EH (cell line): ENCODE measurements at regions not wholly inside any gene's neighbourhood (a gene's known extent, or its start where the extent isn't known, plus 50 kb on each side); places are given as distances from the start of the nearest gene placed in this dataset.
"Not testable (repeated sequence)": the region's sequence is repeated elsewhere in the genome, so short reads cannot be mapped to it uniquely, and the experiment has no call there.

ENCODE experiments used
- DNase-seq: peaks from one replicate; pipeline ENCODE4 v3.0.0-alpha.2; 2015; ENCODE audit warnings: low read depth

DNA sequence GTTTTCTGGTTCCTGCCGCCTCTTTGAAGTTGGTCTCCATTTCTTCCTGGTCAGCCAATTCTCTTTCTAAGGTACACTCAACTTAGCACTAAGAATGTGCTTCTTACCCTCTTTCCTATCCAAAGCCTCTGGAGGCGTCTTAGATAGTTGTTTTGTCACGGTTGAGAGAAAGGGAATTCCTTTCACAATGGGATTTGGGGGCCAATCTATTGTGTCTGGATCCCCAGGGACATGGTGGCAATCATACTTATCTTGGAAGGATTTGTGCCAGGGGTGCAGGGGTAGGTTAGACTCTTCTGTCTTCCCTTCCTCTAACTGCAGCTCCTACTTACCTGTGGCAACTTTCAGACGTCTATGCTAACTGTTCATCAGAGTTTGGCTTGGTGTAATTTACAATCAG is 287.1 kb downstream of the SOX2 start:
- DNase-seq, result no peak

DNA sequence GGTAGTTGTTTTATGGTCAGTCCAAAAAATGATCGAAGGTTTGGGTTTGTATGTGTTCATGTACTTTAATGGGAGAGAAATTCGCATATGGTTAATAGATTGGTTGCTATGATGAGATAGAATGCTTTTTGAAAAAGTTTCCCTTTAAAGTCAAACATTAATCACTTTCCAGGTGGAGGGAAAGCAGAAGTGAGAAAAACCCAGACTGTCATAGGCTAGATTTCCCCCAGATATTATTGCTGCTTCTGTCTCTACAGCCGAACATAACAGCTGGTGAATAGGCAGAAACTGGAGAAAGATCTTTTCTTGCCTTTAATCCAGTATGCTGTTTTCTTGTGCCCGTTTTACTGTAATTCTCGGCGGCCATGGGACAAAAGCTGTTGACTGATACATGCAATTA is 287.6 kb downstream of the SOX2 start:
- no peak for DNase-seq

DNA sequence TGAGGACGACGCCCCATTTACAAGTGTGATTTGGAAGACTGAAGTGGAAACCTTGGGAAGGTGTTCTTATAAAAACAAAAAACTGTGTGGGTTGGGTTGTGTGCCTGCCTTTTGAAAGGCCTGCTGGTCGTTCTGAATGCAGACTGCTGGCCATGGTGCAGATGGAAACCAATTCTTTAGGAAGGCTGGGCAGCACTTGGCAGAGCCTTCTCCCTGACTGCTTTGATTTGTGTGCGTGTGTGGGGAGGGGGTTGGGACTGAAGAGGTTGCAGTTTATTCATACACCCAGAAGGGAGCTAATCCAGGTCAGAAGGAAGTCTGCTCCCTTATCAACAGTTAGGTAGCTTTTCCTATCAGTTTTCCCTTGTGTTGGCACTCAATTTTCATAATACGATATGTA is 288.7 kb downstream of the SOX2 start:
- DNase-seq, result no peak

DNA sequence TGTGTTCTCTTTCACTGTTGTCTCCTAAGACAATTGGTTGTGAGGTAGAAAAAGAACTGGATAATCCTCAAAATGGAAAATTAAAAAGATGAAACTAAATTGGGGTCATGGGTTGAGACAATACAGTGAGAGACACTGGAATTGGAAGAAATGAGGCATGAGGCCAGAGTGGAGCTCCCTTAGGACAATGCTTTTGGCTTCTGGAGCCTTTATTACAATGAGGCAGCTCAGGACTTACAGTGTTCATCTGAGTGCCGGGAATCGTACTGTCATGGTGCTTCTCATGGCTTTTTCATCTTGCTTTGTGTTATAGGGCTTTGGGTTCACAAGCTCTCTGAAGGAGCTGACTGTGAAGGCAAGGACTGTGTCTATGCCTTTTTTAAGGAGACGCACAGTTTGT is 293.5 kb downstream of the SOX2 start:
- no peak for DNase-seq

DNA sequence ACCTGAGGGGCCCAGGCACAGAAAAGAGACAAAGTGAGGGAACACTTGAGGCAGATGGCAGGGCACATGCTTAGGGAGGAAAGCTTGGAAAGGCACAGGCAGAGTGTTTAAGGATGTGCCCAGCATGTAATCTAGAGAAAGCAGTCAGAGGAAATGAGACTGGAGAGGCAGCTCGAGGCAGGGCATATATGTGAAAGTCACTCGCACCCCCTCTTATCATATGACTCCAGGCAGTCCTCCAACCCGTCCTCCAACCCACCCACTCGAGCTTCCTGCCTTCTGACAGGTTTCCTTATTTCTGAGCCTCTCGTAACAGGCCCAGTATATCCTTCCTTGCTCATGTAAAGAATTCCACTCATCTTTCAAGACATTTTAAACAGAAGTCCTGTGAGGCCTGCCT is 294.0 kb downstream of the SOX2 start:
- no peak for DNase-seq

DNA sequence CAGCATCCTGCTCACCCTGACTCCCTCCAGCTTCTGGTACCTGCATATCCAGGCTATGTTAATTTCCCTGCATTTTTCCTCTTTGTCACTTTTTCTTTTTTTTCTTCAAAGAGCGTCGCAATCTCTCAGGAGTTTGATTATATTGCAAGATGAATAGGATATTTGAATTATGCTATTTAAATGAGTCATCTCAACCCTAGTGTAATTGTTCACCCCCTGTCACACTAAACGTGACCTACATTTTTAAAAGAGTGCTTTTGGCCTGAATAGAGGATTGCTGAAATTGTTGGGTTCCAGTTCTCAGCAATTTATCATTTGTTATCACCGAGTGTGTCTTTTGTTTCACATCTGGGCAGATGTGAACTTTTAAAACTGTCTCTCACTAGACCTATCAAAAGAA is 294.7 kb downstream of the SOX2 start:
- no peak for DNase-seq

DNA sequence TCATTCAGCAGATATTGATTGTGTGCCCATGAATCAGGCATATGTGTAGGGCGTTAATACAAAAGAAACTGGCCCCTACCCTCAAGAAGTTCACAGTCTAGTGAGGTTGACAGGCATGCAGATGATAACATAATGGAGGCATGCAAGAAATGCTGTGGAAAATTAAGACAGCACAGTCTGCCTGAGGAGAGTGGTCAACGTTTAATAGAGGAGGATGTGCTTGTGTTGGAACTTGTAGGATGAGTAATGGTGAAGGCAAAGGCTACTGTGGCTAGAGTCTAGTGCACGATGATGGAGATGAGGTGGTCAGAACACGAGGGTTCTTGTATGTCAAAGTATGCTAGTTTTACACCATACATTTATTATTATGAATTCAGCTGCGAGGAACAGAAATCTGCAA is 295.7 kb downstream of the SOX2 start:
- DNase-seq, result no peak

DNA sequence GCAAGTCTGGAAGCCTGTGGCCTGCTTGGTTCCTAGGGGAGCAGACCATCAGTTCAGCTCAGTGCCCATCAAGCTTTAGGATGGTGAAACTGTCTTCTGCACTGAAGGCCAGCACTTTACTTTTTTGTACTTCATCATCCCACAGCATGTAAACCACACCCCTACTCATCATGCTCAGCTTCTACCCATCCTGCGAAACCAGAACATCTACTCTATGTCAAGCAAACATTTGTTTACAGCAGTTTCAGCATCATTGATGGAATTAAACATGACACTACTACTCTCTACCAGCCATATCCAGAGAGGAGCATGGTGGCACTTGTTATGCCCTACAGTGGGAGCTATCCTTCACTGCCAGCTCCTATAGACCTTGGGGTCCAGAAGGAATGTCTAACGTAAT is 306.6 kb downstream of the SOX2 start:
- DNase-seq, result no peak

DNA sequence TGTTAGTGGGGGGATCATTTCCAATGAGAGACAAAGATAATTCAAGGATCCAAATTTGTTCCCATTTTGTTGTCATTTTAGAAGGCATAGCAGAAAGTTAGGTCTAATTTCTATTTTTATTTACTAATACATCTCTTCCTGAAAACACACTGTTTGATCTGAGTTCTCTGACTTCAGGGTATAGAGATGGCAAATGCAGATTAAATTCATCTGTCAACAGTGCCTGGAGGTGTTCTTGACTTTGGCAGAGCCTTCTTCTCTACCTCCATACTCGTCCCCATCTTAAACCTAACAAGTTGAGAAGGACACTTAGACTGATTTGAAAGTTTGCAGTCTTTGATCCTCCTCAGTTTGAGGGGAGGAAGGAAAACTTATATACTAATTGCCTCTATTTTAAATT is 308.2 kb downstream of the SOX2 start:
- DNase-seq, result no peak

DNA sequence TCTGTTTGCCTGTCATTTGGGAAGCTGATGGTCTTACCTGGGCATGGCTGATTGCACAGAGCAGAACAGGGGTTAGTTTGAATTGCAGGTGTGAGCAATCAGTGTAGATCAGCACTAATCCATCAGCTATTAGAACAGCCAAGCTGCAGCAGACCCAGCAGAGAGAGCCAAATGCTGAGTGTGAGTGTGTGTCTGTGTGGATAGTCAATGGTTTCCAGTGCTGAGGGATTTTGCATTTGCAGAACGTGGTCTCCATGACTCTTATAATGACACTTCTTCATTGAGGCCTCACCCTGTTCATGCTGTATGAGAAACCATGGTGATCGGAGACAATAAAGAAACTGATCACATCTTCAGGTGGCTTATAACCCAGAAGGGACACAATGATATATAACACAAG is 312.1 kb downstream of the SOX2 start:
- no peak for DNase-seq

DNA sequence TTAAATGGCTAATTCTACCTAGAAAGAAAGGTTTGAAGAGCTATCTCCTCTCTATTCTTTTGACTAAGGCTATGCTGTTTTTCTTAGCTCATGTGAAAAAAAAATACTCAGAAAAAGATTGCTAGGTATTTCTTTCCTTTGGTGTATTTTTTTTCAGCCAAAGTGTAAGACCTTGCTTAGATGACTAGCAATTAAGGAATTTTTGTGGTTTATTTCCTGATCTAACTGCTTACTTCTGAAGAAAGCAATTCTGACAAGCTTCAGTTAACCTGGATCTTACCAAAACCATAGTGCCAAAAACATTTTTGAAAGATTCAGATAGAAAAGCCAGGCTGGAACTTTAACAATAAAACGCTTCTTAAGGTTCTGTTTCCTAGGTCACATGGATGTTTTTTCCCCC is 315.6 kb downstream of the SOX2 start:
- no peak for DNase-seq

DNA sequence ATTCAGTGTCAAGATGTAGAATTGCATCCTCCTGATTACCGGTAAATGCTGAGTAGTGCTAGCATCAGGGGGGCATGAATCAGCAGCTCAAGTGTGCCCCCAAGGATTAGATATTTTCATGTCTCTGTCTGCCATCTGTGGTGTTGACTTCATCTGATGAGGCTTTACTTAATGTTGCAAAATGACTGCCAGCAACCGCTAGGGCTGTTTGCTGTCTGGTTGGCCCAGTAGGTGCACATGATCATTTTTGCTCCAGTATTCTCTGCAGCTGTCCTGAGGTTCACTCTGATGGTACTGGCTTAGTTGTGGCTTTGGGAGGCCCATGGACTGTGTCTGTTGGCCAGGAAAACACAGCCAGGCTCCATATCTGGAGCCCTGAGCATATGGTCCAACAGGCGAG is 316.4 kb downstream of the SOX2 start:
- DNase-seq, result no peak

DNA sequence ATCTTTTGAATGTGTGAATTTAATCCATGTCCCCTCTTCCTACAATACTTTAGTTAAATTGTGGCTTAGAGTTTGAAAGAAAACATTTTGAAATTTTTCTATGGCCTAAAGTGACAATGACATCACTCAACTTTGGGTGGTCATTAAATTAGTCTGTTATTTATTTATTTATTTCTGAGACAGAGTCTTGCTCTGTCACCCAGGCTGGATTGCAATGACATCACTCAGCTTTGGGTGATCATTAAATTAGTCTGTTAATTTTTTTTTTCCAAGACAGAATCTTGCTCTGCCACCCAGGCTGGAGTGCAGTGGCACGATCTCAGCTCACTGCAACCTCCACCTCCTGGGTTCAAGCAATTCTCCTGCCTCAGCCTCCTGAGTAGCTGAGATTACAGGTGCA is 322.5 kb downstream of the SOX2 start:
- not testable (repeated sequence) for DNase-seq

DNA sequence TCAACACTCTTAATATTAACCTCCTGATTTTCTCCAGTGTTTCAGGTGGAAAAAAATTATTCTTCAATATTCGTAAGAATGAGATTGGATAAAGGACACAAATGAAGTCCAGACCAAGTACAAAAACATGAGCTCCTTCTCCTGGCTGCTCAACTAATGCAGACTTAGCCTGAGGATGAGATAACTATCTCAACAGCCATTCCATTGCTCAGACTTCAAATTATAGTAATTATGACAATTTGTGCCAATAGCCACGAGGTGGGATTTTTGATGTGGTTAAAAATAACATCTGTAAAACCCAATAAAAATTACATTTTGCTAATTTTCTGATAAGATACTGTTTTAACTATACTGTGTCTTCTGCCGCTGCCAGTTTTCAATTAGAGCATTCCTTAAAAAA is 323.6 kb downstream of the SOX2 start:
- no peak for DNase-seq

DNA sequence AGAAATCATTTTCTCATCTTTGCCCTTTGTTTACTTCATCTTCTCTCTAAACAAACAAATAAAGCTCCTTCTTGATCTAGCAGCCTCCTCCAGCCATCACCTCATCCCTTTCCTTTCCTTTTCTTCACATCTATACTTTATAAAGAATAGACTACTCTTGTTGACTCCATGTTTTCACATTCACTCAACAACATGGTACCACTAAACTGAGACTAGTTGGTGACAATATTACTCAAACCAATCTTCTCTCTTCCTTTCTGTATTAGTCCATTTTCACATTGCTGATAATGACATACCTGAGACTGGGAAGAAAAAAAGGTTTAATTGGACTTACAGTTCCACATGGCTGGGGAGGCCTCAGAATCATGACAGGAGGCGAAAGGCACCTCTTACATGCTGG is 324.7 kb downstream of the SOX2 start:
- DNase-seq, result no peak

DNA sequence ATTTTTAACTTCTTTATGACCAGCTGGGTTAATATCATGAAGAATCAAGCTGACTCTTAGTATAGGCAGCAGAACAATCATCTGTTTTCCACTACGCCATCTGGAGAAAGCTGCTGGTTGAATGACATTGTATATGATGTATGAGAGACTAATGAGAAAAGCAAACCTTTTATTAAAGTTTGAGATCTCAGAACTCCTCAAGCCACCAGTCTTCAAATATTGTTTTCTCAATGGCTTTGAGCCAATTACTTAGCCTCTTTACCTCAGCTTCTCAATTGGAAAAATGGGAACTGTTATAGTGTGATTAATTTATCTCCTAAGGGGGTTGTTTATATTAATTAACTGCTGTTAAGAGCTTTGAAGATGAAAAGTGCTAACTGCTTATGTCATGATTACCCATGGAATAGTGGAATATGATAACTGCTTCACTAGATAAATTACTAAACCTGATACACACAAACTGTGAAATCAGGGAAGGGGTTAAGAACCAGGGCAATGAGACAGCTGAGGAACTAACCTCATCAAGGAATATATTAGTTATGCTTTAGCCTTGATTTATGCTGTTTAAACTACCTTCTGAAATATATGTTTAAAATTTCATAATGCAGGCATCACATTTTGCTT is 330.1 kb downstream of the SOX2 start:
- no peak for DNase-seq

DNA sequence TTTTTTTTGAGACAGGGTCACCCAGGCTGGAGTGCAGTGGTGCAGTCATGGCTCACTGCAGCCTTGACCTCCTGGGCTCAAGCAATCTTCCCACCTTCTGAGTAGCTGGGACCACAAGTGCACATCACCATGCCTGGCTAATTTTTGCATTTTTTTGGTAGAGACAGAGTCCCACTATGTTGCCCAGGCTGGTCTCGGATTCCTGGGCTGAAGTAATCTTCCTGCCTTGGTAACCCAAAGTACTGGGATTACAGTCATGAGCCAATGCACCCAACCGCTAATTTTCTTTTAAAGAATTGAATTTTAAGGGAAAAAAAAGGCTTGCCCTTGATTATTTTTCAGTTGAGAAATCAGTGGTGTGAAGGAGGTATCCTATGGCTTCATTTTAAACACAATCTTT is 334.0 kb downstream of the SOX2 start:
- DNase-seq, result no peak

DNA sequence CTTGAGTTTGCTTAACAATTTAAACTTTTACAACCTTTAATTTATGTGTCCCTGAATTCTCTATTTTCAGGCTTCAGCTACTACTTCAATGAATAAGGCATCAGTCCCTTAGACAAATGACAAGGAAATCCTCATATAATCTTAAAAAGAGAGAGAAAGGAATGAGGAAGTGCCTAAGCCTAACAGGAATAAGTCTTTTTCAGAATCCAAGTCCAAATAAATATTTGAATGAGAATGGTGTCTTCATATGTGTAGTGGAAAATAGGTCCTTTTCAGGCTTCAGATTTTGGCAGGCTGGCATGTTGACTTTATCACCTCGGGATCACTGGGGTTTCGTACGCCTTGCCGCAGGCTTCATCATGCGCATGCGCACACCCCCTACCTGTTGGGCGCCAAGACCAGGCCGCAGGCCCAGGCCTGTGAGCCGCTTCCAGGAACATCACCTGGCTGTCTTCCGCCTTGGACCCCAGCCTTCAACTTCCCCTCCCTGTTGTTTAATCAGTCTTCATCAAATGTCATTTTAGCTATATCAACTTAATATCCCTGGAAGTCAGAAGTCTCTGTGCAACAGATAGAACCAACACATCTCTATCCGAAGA is 334.5 kb downstream of the SOX2 start:
- DNase-seq, result no peak

DNA sequence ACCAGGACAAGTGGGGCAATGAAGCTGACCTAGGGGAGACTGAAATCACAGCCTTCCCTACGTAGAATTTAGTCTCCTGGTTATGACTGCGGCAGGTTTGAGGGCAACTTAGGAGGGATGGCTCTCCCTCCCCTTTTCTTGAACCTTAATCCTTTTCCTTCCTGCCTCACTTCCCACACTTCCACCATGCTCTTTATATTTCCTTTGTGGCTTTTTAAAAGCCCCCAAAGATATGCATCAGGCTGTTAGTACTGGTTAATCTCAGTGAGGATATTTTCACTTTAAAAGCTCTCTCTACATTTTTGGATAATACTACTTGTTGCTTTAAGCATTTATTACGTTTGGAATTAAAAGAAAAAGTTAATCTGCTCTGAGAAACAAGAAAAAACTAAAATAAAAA is 339.2 kb downstream of the SOX2 start:
- no peak for DNase-seq

DNA sequence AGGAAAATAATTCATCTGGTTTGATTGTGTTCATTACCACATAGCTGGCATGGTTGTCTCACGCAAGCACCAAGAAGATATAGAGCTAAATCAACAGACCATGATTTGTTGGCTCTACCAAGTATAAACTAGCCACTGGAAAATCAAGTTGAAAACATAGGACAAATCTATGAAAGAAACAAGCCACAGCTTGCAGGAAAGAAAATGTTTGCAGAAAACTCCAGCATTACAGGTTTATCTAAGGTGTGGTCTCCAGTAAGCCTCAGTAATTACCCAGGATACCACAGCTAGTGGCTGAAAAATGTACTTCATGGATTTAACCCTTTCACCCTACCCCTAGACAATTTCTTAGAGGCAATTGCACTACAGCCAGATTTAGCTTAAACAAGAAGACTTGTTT is 340.6 kb downstream of the SOX2 start:
- no peak for DNase-seq

DNA sequence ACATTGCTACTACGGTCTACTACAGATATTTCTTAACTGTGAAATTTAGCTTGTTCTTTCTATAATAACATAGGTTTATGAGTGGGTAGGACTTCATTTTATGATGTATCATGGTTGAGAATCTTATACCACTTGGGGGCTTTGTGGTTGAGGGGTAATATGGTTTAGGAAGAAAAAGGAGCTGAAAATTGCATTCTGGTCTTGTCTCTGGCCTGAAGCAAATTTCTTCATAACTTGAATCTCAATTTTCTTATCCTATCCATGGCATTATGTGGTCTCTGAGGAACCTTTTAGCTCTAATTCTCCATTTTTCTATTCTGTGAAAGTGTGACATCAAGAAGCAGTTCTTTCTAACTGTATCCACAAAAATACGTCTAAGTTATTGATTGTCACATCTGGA is 341.0 kb downstream of the SOX2 start:
- DNase-seq, result no peak

DNA sequence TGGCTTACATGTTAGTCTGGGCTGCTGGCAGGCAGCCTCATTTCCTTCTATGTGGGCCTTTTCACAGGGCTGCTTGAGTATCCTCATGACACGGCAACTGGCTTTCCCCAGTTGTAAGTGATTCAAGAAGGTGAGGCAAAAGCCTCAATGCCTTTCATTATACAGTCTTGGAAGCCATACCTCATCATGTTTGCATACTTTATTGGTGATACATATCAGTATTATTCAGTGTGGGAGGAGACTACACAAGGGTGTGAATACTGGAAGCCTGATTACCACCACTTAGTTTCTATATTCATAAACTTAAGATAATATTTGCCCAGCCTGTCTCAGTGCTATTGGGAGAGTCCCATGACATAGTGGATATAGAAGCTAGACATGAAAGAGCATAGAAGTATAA is 346.8 kb downstream of the SOX2 start:
- DNase-seq, result no peak

DNA sequence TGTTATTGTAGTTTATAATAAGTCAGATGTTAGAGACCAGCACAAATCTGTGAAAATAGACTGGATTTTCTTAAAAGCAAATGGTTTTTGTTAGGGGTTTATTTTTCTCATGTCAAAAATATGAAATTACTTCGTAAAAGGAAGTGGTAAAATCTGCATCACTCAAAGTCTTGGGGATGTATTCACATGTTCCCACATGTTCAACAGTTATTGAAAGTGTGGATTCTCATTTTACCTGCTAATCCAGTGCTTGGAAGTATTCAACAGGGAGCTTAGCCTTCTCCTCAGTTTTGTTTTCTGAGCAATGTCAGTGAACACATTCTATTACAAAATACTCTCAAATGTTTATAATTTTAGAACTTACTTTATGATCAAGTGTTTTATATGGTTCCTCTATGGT is 352.0 kb downstream of the SOX2 start:
- DNase-seq, result no peak

DNA sequence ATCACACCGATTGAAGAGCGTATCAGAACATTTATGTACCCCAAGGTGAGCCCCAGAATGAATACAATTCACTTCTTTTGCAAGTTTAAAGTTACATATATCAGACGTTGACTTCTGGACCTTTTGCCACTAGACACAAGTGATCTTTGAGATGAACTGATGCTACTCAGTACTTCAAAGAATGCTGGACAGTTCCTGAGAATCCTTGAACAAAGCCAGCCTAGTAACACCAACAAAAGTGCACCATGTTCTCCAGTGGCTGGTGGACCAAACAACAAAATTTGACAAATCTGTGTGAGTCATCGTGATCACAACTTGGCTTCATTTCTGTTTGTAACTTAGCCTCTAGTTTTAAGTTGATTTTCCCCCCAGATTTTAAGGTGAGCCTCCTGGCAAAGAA is 355.7 kb downstream of the SOX2 start:
- DNase-seq, result no peak

DNA sequence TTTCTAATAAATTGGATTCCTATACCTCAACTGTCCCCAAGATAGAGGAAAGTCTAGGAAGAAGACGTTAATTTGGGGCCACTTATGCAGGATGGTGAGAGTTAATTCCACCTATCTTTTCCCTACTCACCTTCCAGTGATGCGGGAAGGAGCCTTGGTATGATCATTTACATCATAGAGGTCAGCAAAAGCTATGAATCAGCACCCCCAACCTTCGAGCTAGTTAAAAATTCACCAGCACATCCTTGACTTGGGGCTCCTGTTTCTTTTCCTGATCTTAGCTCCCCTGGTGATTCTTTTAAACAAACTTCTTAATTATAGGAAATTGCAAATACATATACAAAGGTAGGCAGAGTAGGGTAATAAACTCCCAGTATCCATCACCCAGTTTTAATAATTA is 366.6 kb downstream of the SOX2 start:
- DNase-seq, result no peak
